PC-9 (cell line): ENCODE measurements at regions not wholly inside any gene's neighbourhood (a gene's known extent, or its start where the extent isn't known, plus 50 kb on each side); places are given as distances from the start of the nearest gene placed in this dataset.

Experiments used
- CTCF ChIP-seq: fragments of 200-600 bp; sonication (generic); conservative IDR thresholded peaks from 2 replicates; pipeline ENCODE4 v1.6.1; 2017; ENCODE audit warnings: mixed run types, antibody characterized with exemption, mild to moderate bottlenecking, moderate library complexity
- EZH2 ChIP-seq: fragments of 200-600 bp; sonication (generic); IDR thresholded peaks from 2 replicates; pipeline ENCODE4 v1.8.0; 2017; ENCODE audit warnings: antibody characterized with exemption, low read depth

DNA sequence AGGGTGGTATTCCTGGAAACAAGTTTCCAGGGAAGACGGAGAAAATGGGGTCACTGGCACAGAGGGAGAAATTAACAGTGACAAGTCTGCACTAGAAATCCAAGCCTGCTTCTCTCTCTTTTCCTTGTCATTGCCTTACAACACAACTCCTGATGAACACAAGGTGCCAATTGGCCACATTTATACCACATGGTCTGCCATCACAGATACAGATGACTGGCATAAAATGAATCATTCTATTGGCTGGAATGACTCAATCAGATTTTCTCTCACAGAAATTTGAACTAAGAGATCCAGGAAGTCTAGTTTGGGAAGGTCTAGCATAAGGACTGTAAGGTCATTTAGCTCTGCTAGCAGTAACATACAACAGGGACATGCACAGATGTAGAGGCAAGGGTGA lies 190.3 kb downstream of the LINC00237 start:
- TF ChIP-seq CTCF (no peak), EZH2 (no peak)
